IMR-90 (cell line): ENCODE measurements at regions not wholly inside any gene's neighbourhood (a gene's known extent, or its start where the extent isn't known, plus 50 kb on each side); places are given as distances from the start of the nearest gene placed in this dataset.

ENCODE experiments used
- ATAC-seq: fragments of 200-7000 bp; cut with Tn5 transposase; 2 replicates; pipeline ENCODE4 v1.9.1; 2020; ENCODE audit warnings: low read depth, mild to moderate bottlenecking, moderate library complexity
- BruUV-seq: library from RNA; stranded (reverse); fragments of 400-500 nt; replicated peaks from 2 replicates; lab custom pipeline; 2021; lab: Mats Ljungman, UMichigan
- CTCF ChIA-PET: fragments of 300-600 bp; formaldehyde crosslinking; extraction: SDS; loops from one replicate; lab custom pipeline; 2021; ENCODE audit warnings: antibody characterized with exemption; lab: Yijun Ruan, JAX
- POLR2A ChIA-PET: fragments of 300-600 bp; sonication (Branson Sonifier 250); formaldehyde crosslinking; loops from one replicate; lab custom pipeline; 2022; ENCODE audit warnings: antibody characterized with exemption; ENCODE audit not compliant: unreplicated experiment; lab: Charles Lee
- DNase-seq: peaks from one replicate; pipeline ENCODE4 v3.0.0; 2013
- H2AFZ ChIP-seq: replicated peaks from 2 replicates; pipeline ENCODE3; 2013; ENCODE audit warnings: low read length, mild to moderate bottlenecking; ENCODE audit not compliant: poor library complexity
- H2AK5ac ChIP-seq: 2 replicates; pipeline ENCODE4 v1.6.1; 2013; ENCODE audit warnings: low read depth, low read length, inconsistent platforms
- H2AK9ac ChIP-seq: replicated peaks from 2 replicates; pipeline ENCODE3; 2013; ENCODE audit warnings: mild to moderate bottlenecking, low read depth, low read length, moderate library complexity; ENCODE audit not compliant: poor library complexity
- H2BK120ac ChIP-seq: 2 replicates; pipeline ENCODE4 v1.6.1; 2013; ENCODE audit warnings: low read depth, low read length, inconsistent platforms
- H2BK15ac ChIP-seq: 3 replicates; pipeline ENCODE4 v1.6.1; 2013; ENCODE audit warnings: low read depth, low read length, inconsistent platforms
- H2BK20ac ChIP-seq: 2 replicates; pipeline ENCODE4 v1.6.1; 2013; ENCODE audit warnings: low read depth, mild to moderate bottlenecking, inconsistent platforms, low read length, moderate library complexity
- H2BK5ac ChIP-seq: 2 replicates; pipeline ENCODE4 v1.6.1; 2013; ENCODE audit warnings: mild to moderate bottlenecking, low read depth, low read length, inconsistent platforms; ENCODE audit not compliant: poor library complexity, severe bottlenecking
- H3K14ac ChIP-seq: replicated peaks from 2 replicates; pipeline ENCODE4 v1.6.1; 2013; ENCODE audit warnings: low read depth, low read length, inconsistent platforms
- H3K18ac ChIP-seq: 2 replicates; pipeline ENCODE4 v1.6.1; 2013; ENCODE audit warnings: low read depth, low read length, control low read depth
- H3K23ac ChIP-seq: 2 replicates; pipeline ENCODE4 v1.6.1; 2013; ENCODE audit warnings: low read depth, low read length, inconsistent platforms
- H3K27ac ChIP-seq: 2 replicates; pipeline ENCODE4 v1.5.1; 2013; ENCODE audit warnings: mild to moderate bottlenecking, control low read depth, low read length; ENCODE audit not compliant: insufficient read depth
- H3K27me3 ChIP-seq: 2 replicates; pipeline ENCODE4 v1.6.1; 2013; ENCODE audit warnings: low read length; ENCODE audit not compliant: control insufficient read depth, insufficient read depth
- H3K36me3 ChIP-seq: 2 replicates; pipeline ENCODE4 v1.6.1; 2013; ENCODE audit warnings: low read length, mixed read lengths; ENCODE audit not compliant: control insufficient read depth, insufficient read depth
- H3K4ac ChIP-seq: 2 replicates; pipeline ENCODE4 v1.6.1; 2013; ENCODE audit warnings: low read depth, low read length, inconsistent platforms
- H3K4me1 ChIP-seq: 2 replicates; pipeline ENCODE4 v1.6.1; 2013; ENCODE audit warnings: low read length, mixed read lengths; ENCODE audit not compliant: control insufficient read depth, insufficient read depth
- H3K4me2 ChIP-seq: 2 replicates; pipeline ENCODE4 v1.6.1; 2013; ENCODE audit warnings: low read depth, mild to moderate bottlenecking, control low read depth, low read length, moderate library complexity
- H3K4me3 ChIP-seq: 2 replicates; pipeline ENCODE4 v1.5.1; 2013; ENCODE audit warnings: low read depth, mild to moderate bottlenecking, control low read depth, low read length, moderate library complexity; ENCODE audit not compliant: insufficient read depth
- H3K56ac ChIP-seq: 2 replicates; pipeline ENCODE4 v1.6.1; 2013; ENCODE audit warnings: low read length, inconsistent platforms; ENCODE audit not compliant: insufficient read depth; ENCODE audit errors: extremely low read depth
- H3K79me1 ChIP-seq, 2 experiments: 2 replicates each; pipeline ENCODE4 v1.6.1; 2013; ENCODE audit warnings: low read length in 2 of 2, inconsistent platforms in 1 of 2, low read depth in 1 of 2
- H3K9ac ChIP-seq: 2 replicates; pipeline ENCODE4 v1.6.1; 2013; ENCODE audit warnings: low read depth, low read length, control low read depth
- H3K9me1 ChIP-seq: 2 replicates; pipeline ENCODE4 v1.6.1; 2013; ENCODE audit warnings: low read length, inconsistent platforms; ENCODE audit not compliant: insufficient read depth
- H3K9me3 ChIP-seq: 2 replicates; pipeline ENCODE4 v1.6.1; 2013; ENCODE audit warnings: low read length; ENCODE audit not compliant: control insufficient read depth, insufficient read depth
- H4K20me1 ChIP-seq: 2 replicates; pipeline ENCODE4 v1.6.1; 2013; ENCODE audit warnings: low read length, inconsistent platforms; ENCODE audit not compliant: insufficient read depth
- H4K5ac ChIP-seq: 2 replicates; pipeline ENCODE4 v1.6.1; 2013; ENCODE audit warnings: mild to moderate bottlenecking, low read depth, low read length, control low read depth
- H4K8ac ChIP-seq, 2 experiments: 2 replicates each; pipeline ENCODE4 v1.6.1; 2013; ENCODE audit warnings: low read depth in 2 of 2, low read length in 2 of 2, control low read depth in 1 of 2, inconsistent platforms in 1 of 2
- H4K91ac ChIP-seq: 2 replicates; pipeline ENCODE4 v1.6.1; 2013; ENCODE audit warnings: low read depth, low read length, inconsistent platforms; ENCODE audit not compliant: insufficient read depth
- BHLHE40 ChIP-seq: fragments of 150-350 bp; IDR thresholded peaks from 2 replicates; pipeline ENCODE4 v1.6.1; 2016; ENCODE audit warnings: mild to moderate bottlenecking, low read depth, low read length
- MAZ ChIP-seq: IDR thresholded peaks from 2 replicates; pipeline ENCODE4 v1.6.1; 2012; ENCODE audit warnings: low read depth, mild to moderate bottlenecking, low read length, improper control_type of control experiment, moderate library complexity, borderline replicate concordance
- RFX5 ChIP-seq: IDR thresholded peaks from 2 replicates; pipeline ENCODE4 v1.8.0; 2012; ENCODE audit warnings: low read depth, mild to moderate bottlenecking, low read length, moderate library complexity
- whole genome bisulfite sequencing, 2 experiments: methylation state at CpG; one replicate each; pipeline versions ENCODE4 v1.1.5 to v1.1.7; 2013; ENCODE audit warnings: missing lambda C conversion rate in 2 of 2; ENCODE audit not compliant: insufficient read length in 1 of 2; ENCODE audit errors: extremely low coverage in 2 of 2; 5-methylcytosine and 5-hydroxymethylcytosine counted together
- dilution Hi-C: fragments of 300-500 bp; cut with HindIII; formaldehyde crosslinking; loops from one replicate; pipeline ENCODE4 v1.14.3; 2018; ENCODE audit warnings: low sequenced_read_pairs; ENCODE audit not compliant: unreplicated experiment
- in situ Hi-C: fragments of 300-500 bp; cut with MboI; formaldehyde crosslinking; loops from 3 replicates; pipeline ENCODE4 v1.14.3; 2019; ENCODE audit warnings: low sequenced_read_pairs, inconsistent platforms, mixed read lengths
- intact Hi-C: fragments of 100-400 bp; cut with micrococcal nuclease; formaldehyde crosslinking; loops from 2 replicates; pipeline ENCODE4 v1.10.0; 2022
- TF ChIP-seq, protein P1 (sequence below): fragments of 150-350 bp; IDR thresholded peaks from 2 replicates; pipeline ENCODE4 v1.6.1; 2017; ENCODE audit warnings: mild to moderate bottlenecking, antibody characterized with exemption, low read length, low read depth

DNA sequence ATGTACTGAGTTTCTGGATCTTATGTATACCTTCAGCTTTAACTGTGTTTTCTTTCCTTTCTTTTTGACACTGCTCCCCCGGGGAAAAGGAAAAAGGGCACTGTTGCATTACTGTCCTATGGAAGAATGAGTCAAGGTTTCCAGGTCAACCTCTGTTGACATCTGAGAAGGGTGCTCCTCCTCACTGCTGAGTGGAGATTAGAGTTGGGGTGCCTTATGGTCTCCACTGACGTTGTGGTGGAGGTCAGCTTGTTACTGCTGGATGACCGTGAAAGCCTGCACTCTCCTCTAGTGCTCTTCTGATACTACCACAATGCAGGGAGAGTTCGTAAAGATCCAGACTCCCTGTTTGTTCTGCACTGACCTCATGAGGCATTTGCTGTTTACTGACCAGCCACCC, 252.1 kb upstream of the GRM7 start:
- in situ Hi-C loops = no loop called here
- dilution Hi-C loops = no loop called here
- no peaks in the 10 kb centered on the region for H3K4me1 ChIP-seq
- H4K5ac ChIP-seq = no peak overlapping the region
- TF ChIP-seq RFX5 = no peak
- TF ChIP-seq, protein P1, sequence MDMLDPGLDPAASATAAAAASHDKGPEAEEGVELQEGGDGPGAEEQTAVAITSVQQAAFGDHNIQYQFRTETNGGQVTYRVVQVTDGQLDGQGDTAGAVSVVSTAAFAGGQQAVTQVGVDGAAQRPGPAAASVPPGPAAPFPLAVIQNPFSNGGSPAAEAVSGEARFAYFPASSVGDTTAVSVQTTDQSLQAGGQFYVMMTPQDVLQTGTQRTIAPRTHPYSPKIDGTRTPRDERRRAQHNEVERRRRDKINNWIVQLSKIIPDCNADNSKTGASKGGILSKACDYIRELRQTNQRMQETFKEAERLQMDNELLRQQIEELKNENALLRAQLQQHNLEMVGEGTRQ = no peak
- TF ChIP-seq MAZ = no peak
- TF ChIP-seq BHLHE40 = no peak
- no peak overlapping the region for H2BK5ac ChIP-seq
- no peak overlapping the region for H3K4me2 ChIP-seq
- H3K56ac ChIP-seq = no peak overlapping the region
- H3K4ac ChIP-seq = no peak overlapping the region
- H3K14ac ChIP-seq = no peak overlapping the region
- no peaks in the 10 kb centered on the region for H3K9me1 ChIP-seq
- H4K8ac ChIP-seq = no peak overlapping the region
- CTCF ChIA-PET = no interaction called here
- H2BK20ac ChIP-seq = no peak overlapping the region
- no peak overlapping the region for H3K9ac ChIP-seq
- no peaks in the 10 kb centered on the region for H3K27me3 ChIP-seq
- H3K27ac ChIP-seq = no peak overlapping the region
- no peak overlapping the region for H4K91ac ChIP-seq
- DNase-seq = no peak
- H2BK15ac ChIP-seq = no peak overlapping the region
- no peak overlapping the region for H2AK5ac ChIP-seq
- no TSS peak for BruUV-seq
- no peaks in the 10 kb centered on the region for H3K9me3 ChIP-seq
- H3K36me3 ChIP-seq = no peaks in the 10 kb centered on the region
- H2AFZ ChIP-seq = no peak overlapping the region
- H2BK120ac ChIP-seq = no peak overlapping the region
- no peak overlapping the region for H3K23ac ChIP-seq
- no peaks in the 10 kb centered on the region for H3K79me1 ChIP-seq
- H3K18ac ChIP-seq = no peak overlapping the region
- no peak for ATAC-seq
- no peak overlapping the region for H2AK9ac ChIP-seq
- no peaks in the 10 kb centered on the region for H4K20me1 ChIP-seq
- H3K4me3 ChIP-seq = no peak overlapping the region
- POLR2A ChIA-PET = no interaction called here
- no CpG with 5 or more reads among the region's 4 CpGs for WGBS, 2 experiments
- intact Hi-C loops = no loop called here
